Astrocyte (in vitro differentiated cells and primary cell): ENCODE measurements at regions not wholly inside any gene's neighbourhood (a gene's known extent, or its start where the extent isn't known, plus 50 kb on each side); places are given as distances from the start of the nearest gene placed in this dataset.

Source experiments
- DNase-seq: peaks from one replicate; pipeline ENCODE4 v3.0.0-alpha.2; 2010; ENCODE audit warnings: low read depth
- FAIRE-seq: peaks from 2 replicates; lab custom pipeline; 2011; peaks lifted over from hg19 to GRCh38; lab: Jason Lieb, UNC
- H2AFZ ChIP-seq: 2 replicates; pipeline ENCODE4 v1.6.0; 2012; ENCODE audit warnings: low read depth, low read length, inconsistent platforms
- H3K27ac ChIP-seq: 2 replicates; pipeline ENCODE4 v1.5.1; 2011; ENCODE audit warnings: low read depth, low read length, inconsistent platforms
- H3K27me3 ChIP-seq: 2 replicates; pipeline ENCODE4 v1.6.0; 2011; ENCODE audit warnings: low read length, inconsistent platforms; ENCODE audit not compliant: insufficient read depth
- H3K36me3 ChIP-seq: 2 replicates; pipeline ENCODE4 v1.5.1; 2011; ENCODE audit warnings: low read length, inconsistent platforms; ENCODE audit not compliant: insufficient read depth
- H3K4me1 ChIP-seq: 2 replicates; pipeline ENCODE4 v1.5.1; 2011; ENCODE audit warnings: low read length, inconsistent platforms; ENCODE audit not compliant: insufficient read depth
- H3K4me2 ChIP-seq: 2 replicates; pipeline ENCODE4 v1.6.0; 2012; ENCODE audit warnings: low read length, inconsistent platforms
- H3K4me3 ChIP-seq: 2 replicates; pipeline ENCODE4 v1.5.1; 2011; ENCODE audit warnings: low read depth, mild to moderate bottlenecking, low read length, inconsistent platforms; ENCODE audit not compliant: insufficient read depth
- H3K79me2 ChIP-seq: 2 replicates; pipeline ENCODE4 v1.6.0; 2012; ENCODE audit warnings: mild to moderate bottlenecking, low read length, inconsistent platforms; ENCODE audit not compliant: insufficient read depth
- H3K9ac ChIP-seq: 2 replicates; pipeline ENCODE4 v1.6.0; 2012; ENCODE audit warnings: mild to moderate bottlenecking, low read length, inconsistent platforms
- H3K9me3 ChIP-seq: 2 replicates; pipeline ENCODE4 v1.5.1; 2012; ENCODE audit warnings: low read depth, mild to moderate bottlenecking, low read length, inconsistent platforms; ENCODE audit not compliant: insufficient read depth
- H4K20me1 ChIP-seq: 2 replicates; pipeline ENCODE4 v1.6.0; 2012; ENCODE audit warnings: low read length, inconsistent platforms; ENCODE audit not compliant: insufficient read depth
- H3K27ac Mint-ChIP-seq: one replicate; pipeline ENCODE4 v1.8.0; 2021; ENCODE audit warnings: mild to moderate bottlenecking, mixed read lengths; ENCODE audit not compliant: unreplicated experiment
- H3K27me3 Mint-ChIP-seq: one replicate; pipeline ENCODE4 v1.8.0; 2021; ENCODE audit warnings: low read depth, mixed read lengths; ENCODE audit not compliant: unreplicated experiment
- H3K36me3 Mint-ChIP-seq: one replicate; pipeline ENCODE4 v1.8.0; 2021; ENCODE audit warnings: low read depth, mixed read lengths; ENCODE audit not compliant: unreplicated experiment
- H3K4me1 Mint-ChIP-seq: one replicate; pipeline ENCODE4 v1.8.0; 2021; ENCODE audit warnings: low read depth, mixed read lengths; ENCODE audit not compliant: unreplicated experiment
- H3K4me3 Mint-ChIP-seq: one replicate; pipeline ENCODE4 v1.8.0; 2021; ENCODE audit warnings: mild to moderate bottlenecking, moderate library complexity, mixed read lengths; ENCODE audit not compliant: unreplicated experiment
- H3K9me3 Mint-ChIP-seq: one replicate; pipeline ENCODE4 v1.8.0; 2021; ENCODE audit warnings: mild to moderate bottlenecking, mixed read lengths; ENCODE audit not compliant: unreplicated experiment
- EZH2 ChIP-seq: IDR thresholded peaks from 2 replicates; pipeline ENCODE4 v1.6.1; 2012; ENCODE audit warnings: mild to moderate bottlenecking, low read length, inconsistent platforms; ENCODE audit not compliant: insufficient read depth
- TF ChIP-seq, protein P1 (sequence below): IDR thresholded peaks from 2 replicates; pipeline ENCODE4 v1.5.1; 2011; ENCODE audit warnings: low read depth, mild to moderate bottlenecking, inconsistent platforms, low read length, moderate library complexity; ENCODE audit not compliant: insufficient read depth

DNA sequence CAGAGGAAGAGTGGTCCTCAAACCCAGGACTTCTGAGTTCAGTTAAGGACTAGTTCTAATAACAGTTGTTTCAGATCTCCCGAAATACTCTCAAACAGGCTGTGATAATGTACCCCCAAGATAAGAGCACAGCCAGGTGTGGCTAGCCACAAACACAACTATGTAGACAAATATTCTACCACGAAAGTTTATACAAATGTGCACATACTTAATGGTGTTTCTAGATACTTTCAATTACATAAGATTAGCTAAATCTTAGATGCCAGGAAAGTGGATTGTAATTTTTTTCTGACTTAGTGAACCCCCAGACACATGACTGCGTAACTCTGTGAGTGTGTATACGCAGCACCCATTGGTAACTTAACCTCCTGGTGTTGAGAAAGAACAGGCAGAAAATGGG is 270.0 kb downstream of the USP25 start:
- Histone ChIP-seq H3K4me3 (no peak overlapping the region), H3K9me3 (no peaks in the 10 kb centered on the region), H3K27me3 (no peaks in the 10 kb centered on the region), H3K4me1 (no peaks in the 10 kb centered on the region), H3K9ac (no peak overlapping the region), H3K79me2 (no peaks in the 10 kb centered on the region), H3K27ac (no peak overlapping the region), H3K4me2 (no peak overlapping the region), H3K36me3 (no peaks in the 10 kb centered on the region), H2AFZ (no peak overlapping the region), H4K20me1 (no peaks in the 10 kb centered on the region)
- FAIRE-seq (no peak), DNase-seq (peak; percentile 63)
- TF ChIP-seq EZH2: no peak
- TF ChIP-seq, protein P1, sequence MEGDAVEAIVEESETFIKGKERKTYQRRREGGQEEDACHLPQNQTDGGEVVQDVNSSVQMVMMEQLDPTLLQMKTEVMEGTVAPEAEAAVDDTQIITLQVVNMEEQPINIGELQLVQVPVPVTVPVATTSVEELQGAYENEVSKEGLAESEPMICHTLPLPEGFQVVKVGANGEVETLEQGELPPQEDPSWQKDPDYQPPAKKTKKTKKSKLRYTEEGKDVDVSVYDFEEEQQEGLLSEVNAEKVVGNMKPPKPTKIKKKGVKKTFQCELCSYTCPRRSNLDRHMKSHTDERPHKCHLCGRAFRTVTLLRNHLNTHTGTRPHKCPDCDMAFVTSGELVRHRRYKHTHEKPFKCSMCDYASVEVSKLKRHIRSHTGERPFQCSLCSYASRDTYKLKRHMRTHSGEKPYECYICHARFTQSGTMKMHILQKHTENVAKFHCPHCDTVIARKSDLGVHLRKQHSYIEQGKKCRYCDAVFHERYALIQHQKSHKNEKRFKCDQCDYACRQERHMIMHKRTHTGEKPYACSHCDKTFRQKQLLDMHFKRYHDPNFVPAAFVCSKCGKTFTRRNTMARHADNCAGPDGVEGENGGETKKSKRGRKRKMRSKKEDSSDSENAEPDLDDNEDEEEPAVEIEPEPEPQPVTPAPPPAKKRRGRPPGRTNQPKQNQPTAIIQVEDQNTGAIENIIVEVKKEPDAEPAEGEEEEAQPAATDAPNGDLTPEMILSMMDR: no peak
- no peaks in the 10 kb centered on the region for H3K9me3 Mint-ChIP-seq
- no peak overlapping the region for H3K27ac Mint-ChIP-seq
- H3K4me1 Mint-ChIP-seq: no peaks in the 10 kb centered on the region
- H3K36me3 Mint-ChIP-seq: no peaks in the 10 kb centered on the region
- no peak overlapping the region for H3K4me3 Mint-ChIP-seq
- no peaks in the 10 kb centered on the region for H3K27me3 Mint-ChIP-seq

- no peaks in the 10 kb centered on the region for H3K9me3 Mint-ChIP-seq
- FAIRE-seq: no peak
Observed at GRCh38 chr21:16002874-16003466, 273.2 kb downstream of the USP25 start.

DNA sequence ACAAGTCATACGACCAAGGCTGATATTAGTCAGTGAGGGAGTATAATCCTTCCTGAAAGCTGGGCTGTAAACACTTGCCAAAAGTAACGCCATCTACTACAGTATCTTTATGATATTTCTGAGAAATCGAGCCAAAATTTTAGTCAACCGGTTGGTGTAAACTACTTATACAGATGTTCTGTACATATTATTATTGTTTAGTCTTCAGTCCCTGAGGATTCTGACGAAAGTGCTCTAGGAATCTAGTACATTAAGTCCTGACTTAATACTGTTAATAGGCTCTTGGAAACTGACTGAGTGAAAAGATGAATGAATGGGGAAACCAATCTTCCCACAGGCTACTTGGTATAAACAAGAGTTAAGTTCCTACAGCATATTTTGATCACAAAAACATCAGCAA is 274.3 kb downstream of the USP25 start:
- Mint-ChIP-seq H3K36me3 (no peaks in the 10 kb centered on the region), H3K4me3 (no peak overlapping the region), H3K27me3 (no peaks in the 10 kb centered on the region), H3K27ac (no peak overlapping the region), H3K4me1 (no peaks in the 10 kb centered on the region), H3K9me3 (no peaks in the 10 kb centered on the region)
- Histone ChIP-seq H2AFZ (peak overlapping the region; percentile 32), H3K9ac (no peak overlapping the region), H3K4me3 (no peak overlapping the region), H3K27ac (no peak overlapping the region), H4K20me1 (no peaks in the 10 kb centered on the region), H3K9me3 (no peaks in the 10 kb centered on the region), H3K27me3 (no peaks in the 10 kb centered on the region), H3K4me1 (no peaks in the 10 kb centered on the region), H3K79me2 (no peaks in the 10 kb centered on the region), H3K4me2 (no peak overlapping the region), H3K36me3 (no peaks in the 10 kb centered on the region)
- no peak for FAIRE-seq
- TF ChIP-seq, protein P1: no peak
- no peak for TF ChIP-seq EZH2
- DNase-seq: no peak

More at GRCh38 chr21:16002874-16003466, 273.2 kb downstream of the USP25 start:
- DNase-seq: no peak
- H3K79me2 ChIP-seq: no peaks in the 10 kb centered on the region
- no peaks in the 10 kb centered on the region for H3K4me1 ChIP-seq
- no peaks in the 10 kb centered on the region for H3K36me3 ChIP-seq
- no peaks in the 10 kb centered on the region for H3K27me3 ChIP-seq
- H2AFZ ChIP-seq: no peak overlapping the region
- H3K4me1 Mint-ChIP-seq: no peaks in the 10 kb centered on the region
- H3K36me3 Mint-ChIP-seq: no peaks in the 10 kb centered on the region
- TF ChIP-seq, protein P1: peak; percentile 32
- TF ChIP-seq EZH2: no peak
- H3K4me3 Mint-ChIP-seq: no peak overlapping the region
- no peak overlapping the region for H3K4me3 ChIP-seq
- no peaks in the 10 kb centered on the region for H3K27me3 Mint-ChIP-seq
- H3K4me2 ChIP-seq: no peak overlapping the region
- H3K9ac ChIP-seq: no peak overlapping the region
- no peaks in the 10 kb centered on the region for H4K20me1 ChIP-seq
- H3K27ac ChIP-seq: no peak overlapping the region
- no peaks in the 10 kb centered on the region for H3K9me3 ChIP-seq
- no peak overlapping the region for H3K27ac Mint-ChIP-seq
